Fibroblast of skin of right biceps (primary cell): ENCODE measurements at regions not wholly inside any gene's neighbourhood (a gene's known extent, or its start where the extent isn't known, plus 50 kb on each side); places are given as distances from the start of the nearest gene placed in this dataset.

ENCODE experiments used
- DNase-seq: peaks from one replicate; pipeline ENCODE4 v3.0.0-alpha.2; 2013

- DNase-seq: no peak
These were observed 248.6 kb downstream of the EPHA4 start for GRCh38 chr2:221323513-221323912.

GRCh38 chr2:221330436-221330835 lies 241.7 kb downstream of the EPHA4 start:
- peak; percentile 27 for DNase-seq

GRCh38 chr2:221334481-221335218 lies 237.5 kb downstream of the EPHA4 start:
- peak; percentile 23 for DNase-seq

- no peak for DNase-seq
These were observed 236.8 kb downstream of the EPHA4 start for GRCh38 chr2:221335219-221335752.

GRCh38 chr2:221336967-221337366 lies 235.1 kb downstream of the EPHA4 start:
- no peak for DNase-seq

GRCh38 chr2:221337957-221338685 lies 234.0 kb downstream of the EPHA4 start:
- DNase-seq: no peak

GRCh38 chr2:221342388-221342787 lies 229.7 kb downstream of the EPHA4 start:
- no peak for DNase-seq

GRCh38 chr2:221343524-221343923 lies 228.6 kb downstream of the EPHA4 start:
- no peak for DNase-seq

GRCh38 chr2:221345516-221345915 lies 226.6 kb downstream of the EPHA4 start:
- no peak for DNase-seq

- no peak for DNase-seq
These were observed 225.7 kb downstream of the EPHA4 start for GRCh38 chr2:221346411-221346810.

GRCh38 chr2:221347471-221347870 lies 224.6 kb downstream of the EPHA4 start:
- peak; percentile 31 for DNase-seq

- peak; percentile 42 for DNase-seq
These were observed 221.5 kb downstream of the EPHA4 start for GRCh38 chr2:221350616-221351015.

GRCh38 chr2:221353201-221353600 lies 218.9 kb downstream of the EPHA4 start:
- DNase-seq: no peak

GRCh38 chr2:221360312-221360711 lies 211.8 kb downstream of the EPHA4 start:
- no peak for DNase-seq

- no peak for DNase-seq
These were observed 211.4 kb downstream of the EPHA4 start for GRCh38 chr2:221360742-221361141.

- DNase-seq: no peak
These were observed 210.5 kb downstream of the EPHA4 start for GRCh38 chr2:221361633-221362032.

- no peak for DNase-seq
These were observed 207.4 kb downstream of the EPHA4 start for GRCh38 chr2:221364672-221365071.
